H9 (cell line): ENCODE measurements at regions not wholly inside any gene's neighbourhood (a gene's known extent, or its start where the extent isn't known, plus 50 kb on each side); places are given as distances from the start of the nearest gene placed in this dataset.

Source experiments
- DNase-seq: peaks from one replicate; pipeline ENCODE4 v3.0.0-alpha.2; 2017
- H2AFZ ChIP-seq: one replicate; pipeline ENCODE4 v1.6.1; 2013; ENCODE audit warnings: mild to moderate bottlenecking, low read length, control low read depth, moderate library complexity
- H2AK5ac ChIP-seq: 2 replicates; pipeline ENCODE4 v1.6.1; 2013; ENCODE audit warnings: low read length, control low read depth, mixed read lengths; ENCODE audit not compliant: insufficient read length
- H2BK120ac ChIP-seq: one replicate; pipeline ENCODE4 v1.6.1; 2013; ENCODE audit warnings: low read depth, mild to moderate bottlenecking, low read length, control low read depth, inconsistent platforms; ENCODE audit not compliant: poor library complexity, severe bottlenecking
- H2BK12ac ChIP-seq: 2 replicates; pipeline ENCODE4 v1.6.1; 2013; ENCODE audit warnings: low read length, control low read depth, mixed read lengths, low read depth; ENCODE audit not compliant: insufficient read length
- H2BK15ac ChIP-seq: 2 replicates; pipeline ENCODE4 v1.6.1; 2013; ENCODE audit warnings: low read depth, low read length, control low read depth
- H2BK20ac ChIP-seq: one replicate; pipeline ENCODE4 v1.6.1; 2013; ENCODE audit warnings: low read depth, mild to moderate bottlenecking, low read length, control low read depth, inconsistent platforms; ENCODE audit not compliant: poor library complexity, severe bottlenecking
- H2BK5ac ChIP-seq: 2 replicates; pipeline ENCODE4 v1.6.1; 2013; ENCODE audit warnings: low read length, control low read depth, mixed read lengths; ENCODE audit not compliant: insufficient read length
- H3K14ac ChIP-seq: 2 replicates; pipeline ENCODE4 v1.6.1; 2013; ENCODE audit warnings: low read length, control low read depth; ENCODE audit not compliant: insufficient read depth
- H3K18ac ChIP-seq: 2 replicates; pipeline ENCODE4 v1.6.1; 2013; ENCODE audit warnings: low read depth, mild to moderate bottlenecking, mixed read lengths, low read length, control low read depth; ENCODE audit not compliant: insufficient read length
- H3K23ac ChIP-seq: 2 replicates; pipeline ENCODE4 v1.6.1; 2013; ENCODE audit warnings: low read length, control low read depth, mixed read lengths, low read depth; ENCODE audit not compliant: insufficient read length
- H3K23me2 ChIP-seq: 2 replicates; pipeline ENCODE4 v1.6.1; 2013; ENCODE audit warnings: low read depth, mild to moderate bottlenecking, mixed read lengths, low read length, control low read depth; ENCODE audit not compliant: insufficient read length, poor library complexity, severe bottlenecking
- H3K27ac ChIP-seq: 2 replicates; pipeline ENCODE4 v1.5.1; 2013; ENCODE audit warnings: low read length, control low read depth, mixed read lengths, low read depth; ENCODE audit not compliant: insufficient read length
- H3K27me3 ChIP-seq: 2 replicates; pipeline ENCODE4 v1.6.1; 2013; ENCODE audit warnings: low read length, control low read depth, inconsistent platforms; ENCODE audit not compliant: insufficient read depth
- H3K4ac ChIP-seq: 2 replicates; pipeline ENCODE4 v1.6.1; 2013; ENCODE audit warnings: low read depth, mild to moderate bottlenecking, control low read depth, inconsistent platforms, low read length, moderate library complexity
- H3K4me1 ChIP-seq: 2 replicates; pipeline ENCODE4 v1.6.1; 2013; ENCODE audit warnings: low read length, control low read depth, inconsistent platforms; ENCODE audit not compliant: insufficient read depth
- H3K4me2 ChIP-seq: 2 replicates; pipeline ENCODE4 v1.6.1; 2013; ENCODE audit warnings: low read length, control low read depth, mixed read lengths; ENCODE audit not compliant: insufficient read length, insufficient read depth
- H3K56ac ChIP-seq: 2 replicates; pipeline ENCODE4 v1.6.1; 2013; ENCODE audit warnings: low read depth, mild to moderate bottlenecking, mixed read lengths, low read length, control low read depth; ENCODE audit not compliant: insufficient read length
- H3K79me1 ChIP-seq: 2 replicates; pipeline ENCODE4 v1.6.1; 2013; ENCODE audit warnings: low read depth, mild to moderate bottlenecking, moderate library complexity, low read length, control low read depth, inconsistent platforms; ENCODE audit not compliant: insufficient read depth, poor library complexity, severe bottlenecking
- H3K79me2 ChIP-seq: 2 replicates; pipeline ENCODE4 v1.6.1; 2013; ENCODE audit warnings: low read length, control low read depth, inconsistent platforms; ENCODE audit not compliant: insufficient read depth
- H3K9ac ChIP-seq: 2 replicates; pipeline ENCODE4 v1.6.1; 2013; ENCODE audit warnings: low read length, control low read depth, mixed read lengths; ENCODE audit not compliant: insufficient read length; ENCODE audit errors: extremely low read depth
- H3K9me3 ChIP-seq: one replicate; pipeline ENCODE4 v1.6.1; 2013; ENCODE audit warnings: low read depth, low read length, inconsistent platforms; ENCODE audit not compliant: control insufficient read depth
- H3T11ph ChIP-seq: one replicate; pipeline ENCODE4 v1.6.1; 2013; ENCODE audit warnings: mild to moderate bottlenecking, low read length, control low read depth, inconsistent platforms
- H4K20me1 ChIP-seq: one replicate; pipeline ENCODE4 v1.6.1; 2013; ENCODE audit not compliant: control insufficient read depth, insufficient read length, insufficient read depth
- H4K5ac ChIP-seq: 2 replicates; pipeline ENCODE4 v1.6.1; 2013; ENCODE audit warnings: low read depth, mild to moderate bottlenecking, mixed read lengths, low read length, control low read depth; ENCODE audit not compliant: insufficient read length
- H4K8ac ChIP-seq: replicated peaks from 2 replicates; pipeline ENCODE4 v1.6.1; 2013; ENCODE audit warnings: low read length, control low read depth, mixed read lengths, low read depth; ENCODE audit not compliant: insufficient read length
- H4K91ac ChIP-seq: 2 replicates; pipeline ENCODE4 v1.6.1; 2013; ENCODE audit warnings: low read depth, mild to moderate bottlenecking, moderate library complexity, mixed read lengths, low read length, control low read depth; ENCODE audit not compliant: insufficient read length
- H3K27ac Mint-ChIP-seq, 3 experiments: 2 replicates in 2 of 3; 3 replicates in 1 of 3; pipeline ENCODE4 v1.8.0; 2020 to 2021; ENCODE audit warnings: mixed read lengths in 3 of 3, mild to moderate bottlenecking in 1 of 3, moderate library complexity in 1 of 3
- H3K27me3 Mint-ChIP-seq: 2 replicates; pipeline ENCODE4 v1.8.0; 2021; ENCODE audit warnings: low read depth, mild to moderate bottlenecking, moderate library complexity, mixed read lengths
- H3K36me3 Mint-ChIP-seq, 3 experiments: 2 replicates in 2 of 3; 3 replicates in 1 of 3; pipeline ENCODE4 v1.8.0; 2020 to 2021; ENCODE audit warnings: low read depth in 3 of 3, mixed read lengths in 3 of 3; ENCODE audit not compliant: insufficient read depth in 1 of 3
- H3K4me1 Mint-ChIP-seq, 2 experiments: 2 replicates each; pipeline ENCODE4 v1.8.0; 2020; ENCODE audit warnings: mixed read lengths in 2 of 2
- H3K4me3 Mint-ChIP-seq, 2 experiments: 2 replicates in 1 of 2; 3 replicates in 1 of 2; pipeline ENCODE4 v1.8.0; 2020 to 2021; ENCODE audit warnings: mild to moderate bottlenecking in 2 of 2, mixed read lengths in 2 of 2, moderate library complexity in 1 of 2
- H3K9me3 Mint-ChIP-seq, 2 experiments: 2 replicates in 1 of 2; 3 replicates in 1 of 2; pipeline ENCODE4 v1.8.0; 2020; ENCODE audit warnings: mild to moderate bottlenecking in 2 of 2, mixed read lengths in 2 of 2, moderate library complexity in 1 of 2
- CTCF ChIP-seq: fragments of 200-600 bp; sonication (generic); conservative IDR thresholded peaks from 3 replicates; pipeline ENCODE4 v1.8.0; 2021; ENCODE audit warnings: antibody characterized with exemption, mild to moderate bottlenecking
- WGBS: extraction: QIAGEN DNeasy Blood & Tissue Kit; methylation state at CpG from one replicate; pipeline ENCODE4 v1.1.7; 2013; ENCODE audit warnings: missing lambda C conversion rate, low lambda C conversion rate, mixed read lengths; ENCODE audit not compliant: insufficient read length; ENCODE audit errors: extremely low coverage; 5-methylcytosine and 5-hydroxymethylcytosine counted together

- no CpG with 5 or more reads among the region's 23 CpGs for WGBS
Measured at GRCh38 chr10:113273181-113274163, 279.4 kb upstream of the HABP2 start.

More at GRCh38 chr10:113273181-113274163, 279.4 kb upstream of the HABP2 start:
- Histone ChIP-seq H3K4ac (no peak overlapping the region), H3K23ac (no peak overlapping the region), H3K27me3 (no peaks in the 10 kb centered on the region), H3K27ac (no peak overlapping the region), H2BK12ac (no peak overlapping the region), H3K4me2 (no peak overlapping the region), H2BK15ac (no peak overlapping the region), H4K20me1 (no peaks in the 10 kb centered on the region), H2BK120ac (no peak overlapping the region), H3K79me2 (no peaks in the 10 kb centered on the region), H3K9me3 (no peaks in the 10 kb centered on the region), H2BK5ac (no peak overlapping the region), H4K91ac (no peak overlapping the region), H3K14ac (no peak overlapping the region), H3T11ph (no peak overlapping the region), H3K23me2 (no peaks in the 10 kb centered on the region), H2AK5ac (no peak overlapping the region), H3K79me1 (no peaks in the 10 kb centered on the region), H4K5ac (no peak overlapping the region), H3K9ac (no peak overlapping the region), H4K8ac (no peak overlapping the region), H2AFZ (no peak overlapping the region), H3K18ac (no peak overlapping the region), H2BK20ac (no peak overlapping the region), H3K56ac (no peak overlapping the region), H3K4me1 (no peaks in the 10 kb centered on the region)
- TF ChIP-seq CTCF: no peak
- Mint-ChIP-seq H3K36me3 (peaks cover 0 to 11% (median 3%) of the 10 kb centered on the region in 3 experiments; a peak in 6 of 7 replicates), H3K9me3 (peaks cover 8 to 15% of the 10 kb centered on the region in 2 experiments), H3K4me3 (no peak overlapping the region), H3K4me1 (peaks cover 17% of the 10 kb centered on the region in 2 experiments), H3K27me3 (peaks cover 3% of the 10 kb centered on the region), H3K27ac (peak overlapping the region in 1 of 3 experiments; percentile 25; a peak in 2 of 7 replicates)
- DNase-seq: no peak
